Tibial nerve (tissue), 3 donors: ENCODE measurements at regions not wholly inside any gene's neighbourhood (a gene's known extent, or its start where the extent isn't known, plus 50 kb on each side); places are given as distances from the start of the nearest gene placed in this dataset.

Experiments used
- CTCF ChIP-seq, 5 experiments: fragments of 200-600 bp in 3 of 5; fragments of 450-650 bp in 2 of 5; sonication (generic) in 3 of 5; IDR thresholded peaks; one replicate each; pipeline ENCODE4 v1.5.1; 2016 to 2019; ENCODE audit warnings: antibody characterized with exemption in 5 of 5, mild to moderate bottlenecking in 3 of 5, moderate library complexity in 2 of 5
- POLR2A ChIP-seq, 2 donors: fragments of 450-650 bp; IDR thresholded peaks; one replicate each; pipeline ENCODE4 v1.6.1; 2017; ENCODE audit warnings: antibody characterized with exemption in 2 of 2, mild to moderate bottlenecking in 2 of 2, moderate library complexity in 2 of 2

- TF ChIP-seq CTCF (IDR thresholded peaks at IDR 0.05) (no peak), POLR2A (IDR thresholded peaks at IDR 0.05) (no peak)
Observed at GRCh38 chr1:78210175-78210574, 164.4 kb downstream of the GIPC2 start.
